Trophoblast cell (in vitro differentiated cells and primary cell): ENCODE measurements at regions not wholly inside any gene's neighbourhood (a gene's known extent, or its start where the extent isn't known, plus 50 kb on each side); places are given as distances from the start of the nearest gene placed in this dataset.

Source experiments
- DNase-seq, 2 donors: peaks; one replicate each; pipeline ENCODE4 v3.0.0-alpha.2; 2016
- H2AFZ ChIP-seq: 2 replicates; pipeline ENCODE4 v1.6.1; 2013; ENCODE audit warnings: low read length, moderate library complexity, mild to moderate bottlenecking; ENCODE audit not compliant: insufficient read depth, poor library complexity
- H2AK5ac ChIP-seq: 2 replicates; pipeline ENCODE4 v1.6.1; 2013; ENCODE audit warnings: mild to moderate bottlenecking, low read length
- H2BK120ac ChIP-seq: 2 replicates; pipeline ENCODE4 v1.6.1; 2013; ENCODE audit warnings: low read length, mild to moderate bottlenecking, moderate library complexity; ENCODE audit not compliant: insufficient read depth, poor library complexity
- H2BK12ac ChIP-seq: 2 replicates; pipeline ENCODE4 v1.6.1; 2013; ENCODE audit warnings: mild to moderate bottlenecking, low read length, moderate library complexity
- H2BK5ac ChIP-seq: 2 replicates; pipeline ENCODE4 v1.6.1; 2013; ENCODE audit warnings: low read length, low read depth, moderate library complexity, mild to moderate bottlenecking; ENCODE audit not compliant: poor library complexity
- H3K14ac ChIP-seq: 2 replicates; pipeline ENCODE4 v1.6.1; 2013; ENCODE audit warnings: mild to moderate bottlenecking, low read length
- H3K18ac ChIP-seq: 2 replicates; pipeline ENCODE4 v1.6.1; 2013; ENCODE audit warnings: mild to moderate bottlenecking, low read length
- H3K23ac ChIP-seq: 2 replicates; pipeline ENCODE4 v1.6.1; 2013; ENCODE audit warnings: low read length
- H3K27ac ChIP-seq: 2 replicates; pipeline ENCODE4 v1.5.1; 2013; ENCODE audit warnings: low read depth, mild to moderate bottlenecking, inconsistent platforms, low read length, moderate library complexity
- H3K27me3 ChIP-seq: 2 replicates; pipeline ENCODE4 v1.6.1; 2013; ENCODE audit warnings: inconsistent platforms, mild to moderate bottlenecking, low read length, moderate library complexity; ENCODE audit not compliant: insufficient read depth
- H3K36me3 ChIP-seq, 2 experiments: 1 replicate in 1 of 2; 2 replicates in 1 of 2; pipeline ENCODE4 v1.6.1; 2013; ENCODE audit warnings: low read length in 2 of 2, mild to moderate bottlenecking in 2 of 2, moderate library complexity in 1 of 2; ENCODE audit not compliant: insufficient read depth in 2 of 2, control insufficient read depth in 1 of 2
- H3K4ac ChIP-seq: 2 replicates; pipeline ENCODE4 v1.6.1; 2013; ENCODE audit warnings: low read depth, mild to moderate bottlenecking, low read length, moderate library complexity
- H3K4me1 ChIP-seq, 2 experiments: 1 replicate in 1 of 2; 2 replicates in 1 of 2; pipeline ENCODE4 v1.6.1; 2013; ENCODE audit warnings: low read length in 2 of 2, mild to moderate bottlenecking in 2 of 2, moderate library complexity in 1 of 2; ENCODE audit not compliant: insufficient read depth in 2 of 2, control insufficient read depth in 1 of 2
- H3K4me2 ChIP-seq: 2 replicates; pipeline ENCODE4 v1.6.1; 2013; ENCODE audit warnings: inconsistent platforms, mild to moderate bottlenecking, low read length, moderate library complexity
- H3K4me3 ChIP-seq: 2 replicates; pipeline ENCODE4 v1.5.1; 2013; ENCODE audit warnings: mild to moderate bottlenecking, low read depth, low read length, inconsistent platforms
- H3K79me1 ChIP-seq: one replicate; pipeline ENCODE4 v1.6.1; 2013; ENCODE audit warnings: low read length
- H3K79me2 ChIP-seq: 2 replicates; pipeline ENCODE4 v1.6.1; 2013; ENCODE audit warnings: low read length, mild to moderate bottlenecking; ENCODE audit not compliant: control insufficient read depth, insufficient read depth, poor library complexity
- H3K9ac ChIP-seq: 2 replicates; pipeline ENCODE4 v1.6.1; 2013; ENCODE audit warnings: mild to moderate bottlenecking, low read length
- H3K9me3 ChIP-seq: 2 replicates; pipeline ENCODE4 v1.6.1; 2013; ENCODE audit warnings: low read depth, mild to moderate bottlenecking, control low read depth, inconsistent platforms, low read length; ENCODE audit not compliant: insufficient read depth
- H4K12ac ChIP-seq: 2 replicates; pipeline ENCODE4 v1.6.1; 2013; ENCODE audit warnings: low read depth, mild to moderate bottlenecking, low read length, moderate library complexity
- H4K8ac ChIP-seq: 2 replicates; pipeline ENCODE4 v1.6.1; 2013; ENCODE audit warnings: low read depth, mild to moderate bottlenecking, low read length, moderate library complexity
- H4K91ac ChIP-seq: one replicate; pipeline ENCODE4 v1.6.1; 2013; ENCODE audit warnings: low read depth, mild to moderate bottlenecking, low read length, moderate library complexity
- WGBS: extraction: QIAGEN DNeasy Blood & Tissue Kit; methylation state at CpG from one replicate; pipeline ENCODE4 v1.1.7; 2013; ENCODE audit warnings: missing lambda C conversion rate; ENCODE audit not compliant: insufficient read length, insufficient coverage; ENCODE audit errors: extremely low coverage; 5-methylcytosine and 5-hydroxymethylcytosine counted together

GRCh38 chr17:77863814-77864161, 94.7 kb upstream of the TNRC6C start:
- Histone ChIP-seq H3K27ac (no peak overlapping the region), H2BK12ac (no peak overlapping the region), H3K18ac (no peak overlapping the region), H3K14ac (no peak overlapping the region), H3K4me3 (no peak overlapping the region), H3K36me3 (no peaks in the 10 kb centered on the region), H3K4me2 (no peak overlapping the region), H3K79me2 (no peaks in the 10 kb centered on the region), H4K12ac (no peak overlapping the region), H3K4ac (no peak overlapping the region), H2AFZ (no peak overlapping the region), H3K27me3 (no peaks in the 10 kb centered on the region), H3K23ac (no peak overlapping the region), H2AK5ac (no peak overlapping the region), H4K91ac (no peak overlapping the region), H2BK5ac (no peak overlapping the region), H4K8ac (no peak overlapping the region), H3K9me3 (peaks cover 2% of the 10 kb centered on the region), H3K4me1 (no peaks in the 10 kb centered on the region), H3K9ac (no peak overlapping the region), H3K79me1 (no peaks in the 10 kb centered on the region), H2BK120ac (no peak overlapping the region)
- DNase-seq: no peak
- no CpG with 5 or more reads among the region's 12 CpGs for WGBS

GRCh38 chr17:77864234-77865111, 94.0 kb upstream of the TNRC6C start:
- no CpG with 5 or more reads among the region's 21 CpGs for WGBS
- no peak overlapping the region for H2BK5ac ChIP-seq
- H3K36me3 ChIP-seq: no peaks in the 10 kb centered on the region
- no peaks in the 10 kb centered on the region for H3K79me2 ChIP-seq
- no peak overlapping the region for H3K14ac ChIP-seq
- no peak overlapping the region for H2AK5ac ChIP-seq
- H2BK12ac ChIP-seq: no peak overlapping the region
- H3K23ac ChIP-seq: no peak overlapping the region
- no peak overlapping the region for H3K4ac ChIP-seq
- no peak overlapping the region for H4K8ac ChIP-seq
- no peak overlapping the region for H3K27ac ChIP-seq
- no peaks in the 10 kb centered on the region for H3K9me3 ChIP-seq
- no peak for DNase-seq
- no peaks in the 10 kb centered on the region for H3K79me1 ChIP-seq
- H4K91ac ChIP-seq: no peak overlapping the region
- no peaks in the 10 kb centered on the region for H3K27me3 ChIP-seq
- no peak overlapping the region for H2AFZ ChIP-seq
- no peak overlapping the region for H3K4me2 ChIP-seq
- H4K12ac ChIP-seq: no peak overlapping the region
- H3K18ac ChIP-seq: no peak overlapping the region
- no peak overlapping the region for H3K9ac ChIP-seq
- H3K4me3 ChIP-seq: no peak overlapping the region
- H3K4me1 ChIP-seq: no peaks in the 10 kb centered on the region
- no peak overlapping the region for H2BK120ac ChIP-seq

- no peak for DNase-seq
- no CpG with 5 or more reads among the region's 22 CpGs for WGBS
- H3K27ac ChIP-seq: no peak overlapping the region
These were observed 93.3 kb upstream of the TNRC6C start for GRCh38 chr17:77865112-77865611.

GRCh38 chr17:77865716-77866115, 92.8 kb upstream of the TNRC6C start:
- no peak overlapping the region for H2AK5ac ChIP-seq
- H2BK12ac ChIP-seq: no peak overlapping the region
- no peaks in the 10 kb centered on the region for H3K9me3 ChIP-seq
- H3K4ac ChIP-seq: no peak overlapping the region
- no peak for DNase-seq
- H4K91ac ChIP-seq: no peak overlapping the region
- H3K4me3 ChIP-seq: no peak overlapping the region
- H3K4me2 ChIP-seq: no peak overlapping the region
- H3K36me3 ChIP-seq: no peaks in the 10 kb centered on the region
- H4K8ac ChIP-seq: no peak overlapping the region
- no peaks in the 10 kb centered on the region for H3K79me2 ChIP-seq
- H3K18ac ChIP-seq: no peak overlapping the region
- no peak overlapping the region for H3K9ac ChIP-seq
- no peak overlapping the region for H2AFZ ChIP-seq
- no peak overlapping the region for H3K14ac ChIP-seq
- WGBS: no CpG with 5 or more reads among the region's 3 CpGs
- H4K12ac ChIP-seq: no peak overlapping the region
- H2BK120ac ChIP-seq: no peak overlapping the region
- no peaks in the 10 kb centered on the region for H3K79me1 ChIP-seq
- H3K27ac ChIP-seq: no peak overlapping the region
- no peaks in the 10 kb centered on the region for H3K27me3 ChIP-seq
- no peaks in the 10 kb centered on the region for H3K4me1 ChIP-seq
- no peak overlapping the region for H2BK5ac ChIP-seq
- no peak overlapping the region for H3K23ac ChIP-seq

More at GRCh38 chr17:77865112-77865611, 93.3 kb upstream of the TNRC6C start:
- Histone ChIP-seq H2AK5ac (no peak overlapping the region), H2BK5ac (no peak overlapping the region), H2BK12ac (no peak overlapping the region), H3K27me3 (no peaks in the 10 kb centered on the region), H2AFZ (no peak overlapping the region), H4K91ac (no peak overlapping the region), H3K4ac (no peak overlapping the region), H3K9ac (no peak overlapping the region), H3K4me1 (no peaks in the 10 kb centered on the region), H3K36me3 (no peaks in the 10 kb centered on the region), H3K9me3 (no peaks in the 10 kb centered on the region), H3K4me2 (no peak overlapping the region), H3K23ac (no peak overlapping the region), H4K8ac (no peak overlapping the region), H3K18ac (no peak overlapping the region), H3K79me2 (no peaks in the 10 kb centered on the region), H3K14ac (no peak overlapping the region), H2BK120ac (no peak overlapping the region), H3K4me3 (peak overlapping the region; percentile 20), H3K79me1 (no peaks in the 10 kb centered on the region), H4K12ac (no peak overlapping the region)
